Epithelial cell of esophagus (primary cell): ENCODE measurements at regions not wholly inside any gene's neighbourhood (a gene's known extent, or its start where the extent isn't known, plus 50 kb on each side); places are given as distances from the start of the nearest gene placed in this dataset.

Experiments used
- DNase-seq: peaks from one replicate; pipeline ENCODE4 v3.0.0; 2010; ENCODE audit warnings: low read depth
- H3K4me3 ChIP-seq: 2 replicates; pipeline ENCODE4 v1.5.1; 2011; ENCODE audit warnings: mild to moderate bottlenecking, low read length, control low read depth
- CTCF ChIP-seq: IDR thresholded peaks from 2 replicates; pipeline ENCODE4 v1.5.1; 2011; ENCODE audit warnings: low read depth, mild to moderate bottlenecking, low read length, control low read depth, inconsistent platforms; ENCODE audit not compliant: insufficient read depth; ENCODE audit errors: missing control alignments

GRCh38 chr3:8143186-8143585 lies 358.4 kb upstream of the LMCD1 start:
- DNase-seq = peak; percentile 48
- no peak for TF ChIP-seq CTCF

GRCh38 chr3:8145661-8146060 lies 356.0 kb upstream of the LMCD1 start:
- no peak for DNase-seq
- no peak for TF ChIP-seq CTCF
- H3K4me3 ChIP-seq = no peak overlapping the region

More at GRCh38 chr3:8143186-8143585, 358.4 kb upstream of the LMCD1 start:
- H3K4me3 ChIP-seq = no peak overlapping the region

GRCh38 chr3:8147711-8148110 lies 353.9 kb upstream of the LMCD1 start:
- DNase-seq = no peak
- H3K4me3 ChIP-seq = no peak overlapping the region
- no peak for TF ChIP-seq CTCF

- peak; percentile 8 for TF ChIP-seq CTCF
- no peak overlapping the region for H3K4me3 ChIP-seq
- DNase-seq = no peak
Measured at GRCh38 chr3:8152821-8153418, 348.7 kb upstream of the LMCD1 start.

GRCh38 chr3:8153800-8154199 lies 347.8 kb upstream of the LMCD1 start:
- TF ChIP-seq CTCF = no peak
- DNase-seq = no peak
- H3K4me3 ChIP-seq = no peak overlapping the region

GRCh38 chr3:8154617-8155016 lies 347.0 kb upstream of the LMCD1 start:
- no peak for TF ChIP-seq CTCF
- no peak for DNase-seq
- H3K4me3 ChIP-seq = no peak overlapping the region

GRCh38 chr3:8156138-8156537 lies 345.5 kb upstream of the LMCD1 start:
- no peak overlapping the region for H3K4me3 ChIP-seq
- TF ChIP-seq CTCF = no peak
- no peak for DNase-seq
